GM10266 (cell line): ENCODE measurements at regions not wholly inside any gene's neighbourhood (a gene's known extent, or its start where the extent isn't known, plus 50 kb on each side); places are given as distances from the start of the nearest gene placed in this dataset.

Source experiments
- DNase-seq: peaks from one replicate; pipeline ENCODE4 v3.0.0; 2012; ENCODE audit errors: extremely low spot score
- TF ChIP-seq, protein P1 (sequence below): IDR thresholded peaks from 2 replicates; pipeline ENCODE4 v1.5.1; 2012; ENCODE audit warnings: mild to moderate bottlenecking, low read depth; ENCODE audit not compliant: control insufficient read depth, insufficient read depth; ENCODE audit errors: missing control alignments

DNA sequence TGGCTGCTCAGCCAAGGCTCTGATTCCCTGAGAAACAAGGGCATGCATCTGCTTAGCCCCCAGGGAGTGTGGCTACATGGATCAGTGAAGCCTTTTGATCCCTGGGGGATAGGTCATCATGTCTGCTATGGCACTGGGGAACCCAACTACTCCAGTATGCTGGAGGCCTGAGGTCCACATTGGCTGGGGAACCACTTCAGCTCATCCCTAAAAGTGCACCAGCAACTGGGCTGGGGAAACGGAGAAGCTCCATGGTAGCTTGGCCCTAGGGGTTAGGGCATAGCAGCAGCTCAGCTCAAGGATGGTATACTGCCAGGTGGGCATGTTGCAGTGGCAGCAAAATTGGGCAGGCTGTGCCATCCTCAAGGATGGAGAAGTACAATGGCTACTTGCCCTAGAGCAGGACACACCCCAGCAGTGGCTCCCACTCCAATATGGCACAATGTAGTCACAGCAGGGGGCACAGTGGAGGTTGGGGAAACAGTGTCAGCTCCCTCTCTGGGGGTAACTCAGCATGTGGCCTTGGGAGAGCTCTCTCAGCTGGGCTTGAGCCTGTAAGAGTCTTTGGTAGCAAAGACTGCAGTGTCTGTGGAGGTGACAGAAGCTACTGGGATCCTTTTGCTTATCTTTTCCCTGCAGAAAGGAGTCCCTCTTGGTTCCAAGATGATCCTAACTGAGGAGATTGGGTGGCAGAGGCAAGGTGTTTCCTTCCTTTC lies 111.5 kb upstream of the FSTL4 start:
- no peak for DNase-seq
- TF ChIP-seq, protein P1, sequence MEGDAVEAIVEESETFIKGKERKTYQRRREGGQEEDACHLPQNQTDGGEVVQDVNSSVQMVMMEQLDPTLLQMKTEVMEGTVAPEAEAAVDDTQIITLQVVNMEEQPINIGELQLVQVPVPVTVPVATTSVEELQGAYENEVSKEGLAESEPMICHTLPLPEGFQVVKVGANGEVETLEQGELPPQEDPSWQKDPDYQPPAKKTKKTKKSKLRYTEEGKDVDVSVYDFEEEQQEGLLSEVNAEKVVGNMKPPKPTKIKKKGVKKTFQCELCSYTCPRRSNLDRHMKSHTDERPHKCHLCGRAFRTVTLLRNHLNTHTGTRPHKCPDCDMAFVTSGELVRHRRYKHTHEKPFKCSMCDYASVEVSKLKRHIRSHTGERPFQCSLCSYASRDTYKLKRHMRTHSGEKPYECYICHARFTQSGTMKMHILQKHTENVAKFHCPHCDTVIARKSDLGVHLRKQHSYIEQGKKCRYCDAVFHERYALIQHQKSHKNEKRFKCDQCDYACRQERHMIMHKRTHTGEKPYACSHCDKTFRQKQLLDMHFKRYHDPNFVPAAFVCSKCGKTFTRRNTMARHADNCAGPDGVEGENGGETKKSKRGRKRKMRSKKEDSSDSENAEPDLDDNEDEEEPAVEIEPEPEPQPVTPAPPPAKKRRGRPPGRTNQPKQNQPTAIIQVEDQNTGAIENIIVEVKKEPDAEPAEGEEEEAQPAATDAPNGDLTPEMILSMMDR = no peak

DNA sequence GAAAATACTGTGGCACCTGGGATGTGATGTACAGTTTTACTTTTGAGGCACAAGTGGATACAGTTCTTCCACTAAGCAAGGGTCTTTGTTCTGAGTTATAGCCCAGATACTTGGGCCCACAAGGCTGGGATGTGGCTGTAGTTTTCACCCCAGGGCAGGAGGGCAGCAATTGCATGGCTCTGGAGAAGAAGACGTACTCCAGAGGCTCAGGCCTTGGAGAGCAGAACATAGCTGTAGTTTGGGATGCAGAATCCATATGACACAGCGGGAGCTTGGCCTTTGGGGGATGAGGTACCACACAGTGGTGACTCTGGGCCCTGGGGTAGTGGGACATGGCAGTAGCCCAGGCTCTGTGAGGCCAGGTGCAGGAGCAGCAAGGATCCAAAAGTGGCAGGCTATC lies 110.8 kb upstream of the FSTL4 start:
- TF ChIP-seq, protein P1 = no peak
- DNase-seq = no peak

DNA sequence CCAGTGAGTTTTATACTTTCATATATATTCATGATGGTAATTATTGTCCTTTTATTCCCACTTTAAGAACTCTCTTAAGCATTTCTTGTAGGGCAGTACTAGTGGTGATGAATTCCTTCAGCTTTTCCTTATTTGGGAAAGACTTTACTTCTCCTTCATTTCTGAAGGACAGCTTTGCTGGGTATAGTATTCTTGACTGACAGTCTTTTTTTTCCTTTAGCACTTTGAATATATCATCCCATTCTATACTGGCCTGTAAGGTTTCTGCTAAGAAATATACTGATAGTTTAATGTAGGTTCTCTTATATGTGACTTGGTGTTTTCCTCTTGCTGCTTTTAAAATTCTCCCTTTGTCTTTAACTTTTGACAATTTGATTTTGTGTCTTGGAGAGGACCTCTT lies 109.0 kb upstream of the FSTL4 start:
- TF ChIP-seq, protein P1 = no peak
- DNase-seq = no peak

DNA sequence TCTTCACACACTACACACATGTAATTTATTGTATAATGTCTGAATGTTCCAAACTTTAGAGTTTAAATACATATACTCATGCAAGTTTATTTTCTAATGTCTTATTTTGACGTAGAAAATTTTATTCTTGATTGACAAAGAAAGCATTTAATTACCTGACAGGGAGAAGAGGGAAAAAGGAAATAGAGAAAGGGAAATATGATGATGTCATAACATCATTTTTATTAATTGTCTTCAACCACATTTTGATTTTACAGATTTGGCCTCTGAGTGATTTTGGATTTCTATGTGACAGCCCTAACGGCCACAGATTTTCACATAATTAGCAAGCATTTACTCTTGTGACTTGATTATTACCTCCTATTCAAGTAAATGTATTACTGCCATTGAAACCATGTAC lies 106.1 kb upstream of the FSTL4 start:
- TF ChIP-seq, protein P1 = no peak
- no peak for DNase-seq

DNA sequence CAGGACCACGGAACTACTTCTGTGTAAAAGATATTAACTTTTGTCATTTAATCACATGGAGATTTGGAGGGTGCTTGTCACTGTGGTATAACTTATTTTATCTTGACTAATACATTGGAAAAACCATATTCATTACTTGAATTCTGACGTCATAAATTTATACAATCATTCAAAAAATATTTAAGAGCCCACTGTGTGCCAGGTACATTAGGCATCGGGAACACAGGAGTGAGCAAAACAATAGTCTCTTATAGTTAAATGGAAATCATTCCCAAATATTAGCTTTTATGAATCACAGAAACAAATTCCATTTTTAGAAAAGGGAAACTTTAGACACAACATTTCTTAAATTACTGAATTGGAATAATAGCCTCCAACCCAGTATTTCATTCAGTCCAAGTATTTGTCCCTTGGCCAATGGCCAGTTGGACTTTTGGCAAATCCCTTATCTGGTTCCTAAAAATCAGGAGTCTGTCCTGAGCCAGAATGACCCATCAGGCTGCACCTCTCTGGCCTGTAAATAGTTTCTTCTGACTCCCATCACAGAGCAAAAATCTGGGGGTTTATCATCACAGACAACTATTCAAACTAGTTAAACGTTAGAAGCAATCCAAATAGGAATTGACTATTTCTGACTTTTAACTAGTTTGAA lies 104.3 kb upstream of the FSTL4 start:
- no peak for DNase-seq
- TF ChIP-seq, protein P1 = no peak

DNA sequence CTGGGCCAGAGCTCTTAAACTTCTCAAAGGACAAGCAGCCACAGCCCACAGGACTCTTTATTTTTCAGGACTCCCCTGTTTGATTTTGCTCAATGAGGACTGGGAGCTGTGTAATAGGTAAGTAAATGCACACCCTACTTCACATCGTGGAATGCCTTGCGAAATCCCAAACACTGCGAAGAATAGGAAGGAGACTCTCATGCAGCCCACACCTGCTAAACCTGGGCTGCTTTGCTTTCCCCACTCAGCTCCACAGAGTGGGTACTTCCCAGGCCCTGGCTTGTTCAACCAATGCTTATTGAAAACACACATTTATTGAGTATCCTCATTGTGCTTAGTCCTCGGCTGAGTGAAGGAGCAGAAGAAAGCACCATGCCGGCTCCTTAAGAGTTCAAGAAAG lies 103.3 kb upstream of the FSTL4 start:
- no peak for DNase-seq
- TF ChIP-seq, protein P1 = no peak

DNA sequence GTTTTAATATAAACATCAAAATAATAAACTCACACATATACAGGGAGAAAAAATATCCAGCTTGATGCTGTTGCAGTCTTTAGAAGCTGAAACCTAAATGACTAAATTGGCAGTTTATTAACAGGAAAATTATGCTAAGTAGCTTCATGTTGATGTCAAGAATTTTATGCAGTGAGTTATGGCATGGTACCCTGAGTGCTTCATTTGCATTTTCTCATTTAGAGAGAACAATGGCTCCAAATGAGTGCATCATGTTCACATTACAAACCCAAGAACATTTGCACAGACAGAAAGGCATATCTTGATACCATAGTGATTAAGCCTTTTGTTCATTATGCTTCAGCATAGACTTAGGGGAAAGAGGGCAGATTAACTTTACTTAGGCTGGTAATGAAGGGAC lies 102.9 kb upstream of the FSTL4 start:
- no peak for DNase-seq
- TF ChIP-seq, protein P1 = no peak
